ENCODE measurements at regions not wholly inside any gene's neighbourhood (a gene's known extent, or its start where the extent isn't known, plus 50 kb on each side); places are given as distances from the start of the nearest gene placed in this dataset.

GRCh38 chr2:217125014-217125413 lies 265.1 kb upstream of the TNP1 start:
- H3K4me3 ChIP-seq (ENCODE audit: low read depth, low read length), result no peak overlapping the region
- TF ChIP-seq, protein P1, sequence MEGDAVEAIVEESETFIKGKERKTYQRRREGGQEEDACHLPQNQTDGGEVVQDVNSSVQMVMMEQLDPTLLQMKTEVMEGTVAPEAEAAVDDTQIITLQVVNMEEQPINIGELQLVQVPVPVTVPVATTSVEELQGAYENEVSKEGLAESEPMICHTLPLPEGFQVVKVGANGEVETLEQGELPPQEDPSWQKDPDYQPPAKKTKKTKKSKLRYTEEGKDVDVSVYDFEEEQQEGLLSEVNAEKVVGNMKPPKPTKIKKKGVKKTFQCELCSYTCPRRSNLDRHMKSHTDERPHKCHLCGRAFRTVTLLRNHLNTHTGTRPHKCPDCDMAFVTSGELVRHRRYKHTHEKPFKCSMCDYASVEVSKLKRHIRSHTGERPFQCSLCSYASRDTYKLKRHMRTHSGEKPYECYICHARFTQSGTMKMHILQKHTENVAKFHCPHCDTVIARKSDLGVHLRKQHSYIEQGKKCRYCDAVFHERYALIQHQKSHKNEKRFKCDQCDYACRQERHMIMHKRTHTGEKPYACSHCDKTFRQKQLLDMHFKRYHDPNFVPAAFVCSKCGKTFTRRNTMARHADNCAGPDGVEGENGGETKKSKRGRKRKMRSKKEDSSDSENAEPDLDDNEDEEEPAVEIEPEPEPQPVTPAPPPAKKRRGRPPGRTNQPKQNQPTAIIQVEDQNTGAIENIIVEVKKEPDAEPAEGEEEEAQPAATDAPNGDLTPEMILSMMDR (IDR thresholded peaks at IDR 0.05; ENCODE audit: low read depth, low read length), result no peak

DNA sequence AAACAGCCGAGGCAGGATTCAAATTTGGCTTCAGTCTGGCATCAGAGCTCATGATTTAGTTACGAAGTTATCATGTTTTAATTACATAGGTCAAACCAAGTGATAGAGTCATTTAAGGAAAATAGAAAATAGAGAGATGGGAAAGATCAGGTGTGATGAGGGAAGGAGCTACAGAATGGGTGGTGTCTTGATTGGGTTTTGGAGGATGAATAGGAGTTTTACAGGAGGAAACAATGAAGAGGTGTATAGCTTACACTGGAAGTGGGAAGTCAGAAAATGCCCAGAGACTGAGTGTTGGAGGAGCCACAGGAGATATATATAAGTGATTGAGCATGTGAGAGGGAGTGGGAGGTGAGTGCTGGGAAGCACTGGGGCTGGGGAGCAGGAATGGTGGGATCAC lies 264.2 kb upstream of the TNP1 start:
- TF ChIP-seq, protein P1 (IDR thresholded peaks at IDR 0.05; ENCODE audit: low read depth, low read length), result no peak
- no peak overlapping the region for H3K4me3 ChIP-seq (ENCODE audit: low read depth, low read length)

DNA sequence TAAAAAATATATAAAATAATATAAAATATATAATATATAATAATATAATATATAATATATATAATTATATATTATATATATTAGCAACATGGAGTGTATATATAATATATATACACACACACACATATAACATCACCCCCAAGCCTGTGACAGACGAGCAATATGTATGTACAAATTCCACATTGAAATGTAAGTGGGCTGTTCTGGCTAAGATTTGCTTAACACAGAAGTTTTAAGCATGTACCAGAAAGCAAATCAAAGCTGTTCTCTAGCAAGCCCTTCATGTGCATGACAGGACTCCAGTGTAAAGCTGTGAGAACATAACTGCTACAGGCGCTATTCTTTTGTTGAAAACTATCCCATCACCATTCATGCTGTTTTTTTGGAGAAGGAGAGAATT lies 261.7 kb upstream of the TNP1 start:
- no peak overlapping the region for H3K4me3 ChIP-seq (ENCODE audit: low read depth, low read length)
- TF ChIP-seq, protein P1 (IDR thresholded peaks at IDR 0.05; ENCODE audit: low read depth, low read length), result no peak

- no peak overlapping the region for H3K4me3 ChIP-seq (ENCODE audit: low read depth, low read length)
- TF ChIP-seq, protein P1 (IDR thresholded peaks at IDR 0.05; ENCODE audit: low read depth, low read length), result no peak
These were observed 260.6 kb upstream of the TNP1 start for GRCh38 chr2:217120429-217120828.

GRCh38 chr2:217118559-217119284 lies 258.9 kb upstream of the TNP1 start:
- TF ChIP-seq, protein P1 (IDR thresholded peaks at IDR 0.05; ENCODE audit: low read depth, low read length), result no peak
- no peak overlapping the region for H3K4me3 ChIP-seq (ENCODE audit: low read depth, low read length)

- H3K4me3 ChIP-seq (ENCODE audit: low read depth, low read length), result no peak overlapping the region
- TF ChIP-seq, protein P1 (IDR thresholded peaks at IDR 0.05; ENCODE audit: low read depth, low read length), result no peak
These were observed 257.7 kb upstream of the TNP1 start for GRCh38 chr2:217117523-217117922.

GRCh38 chr2:217116610-217117009 lies 256.7 kb upstream of the TNP1 start:
- no peak overlapping the region for H3K4me3 ChIP-seq (ENCODE audit: low read depth, low read length)
- TF ChIP-seq, protein P1 (IDR thresholded peaks at IDR 0.05; ENCODE audit: low read depth, low read length), result no peak

All from WI38 (cell line).